ENCODE measurements at regions not wholly inside any gene's neighbourhood (a gene's known extent, or its start where the extent isn't known, plus 50 kb on each side); places are given as distances from the start of the nearest gene placed in this dataset.

DNA sequence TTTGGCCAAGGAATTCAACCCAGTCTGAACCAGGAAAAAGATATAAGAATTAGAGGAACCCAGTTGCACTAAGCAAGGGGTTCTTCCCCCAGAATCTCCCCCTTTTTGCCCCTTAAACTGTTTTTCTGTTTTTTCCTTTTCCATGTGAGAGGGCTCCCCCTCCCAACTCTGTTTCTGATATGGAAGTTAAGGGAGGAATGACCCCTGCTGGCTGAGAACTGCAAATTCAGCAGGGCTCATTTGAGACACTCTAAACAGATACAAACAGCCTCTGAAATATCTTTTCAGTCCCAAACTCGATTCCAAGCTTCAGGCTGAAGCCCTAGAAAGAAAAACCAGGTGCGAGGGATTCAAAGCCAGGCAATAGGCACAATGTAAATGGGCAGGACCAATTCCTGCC lies 132.7 kb downstream of the SLC41A2 start:
- no peaks in the 10 kb centered on the region for H3K4me1 Mint-ChIP-seq (ENCODE audit: low read depth)
- peaks cover 3% of the 10 kb centered on the region for H3K36me3 Mint-ChIP-seq (ENCODE audit: low read depth)
- H3K27me3 Mint-ChIP-seq (ENCODE audit: low read depth) = no peaks in the 10 kb centered on the region
- ATAC-seq (no peak), DNase-seq (no peak)
- peaks cover 14% of the 10 kb centered on the region for H3K9me3 Mint-ChIP-seq (ENCODE audit: insufficient read depth)
- CTCF ChIA-PET = interaction anchor here (1.0 kb wide), 1 partner anchor 10 kb away, joined by 3 read pairs; no protein-coding TSS in a partner anchor
- POLR2A ChIA-PET = no interaction called here
- H3K4me3 Mint-ChIP-seq = no peak overlapping the region
- H3K27ac Mint-ChIP-seq = no peak overlapping the region

DNA sequence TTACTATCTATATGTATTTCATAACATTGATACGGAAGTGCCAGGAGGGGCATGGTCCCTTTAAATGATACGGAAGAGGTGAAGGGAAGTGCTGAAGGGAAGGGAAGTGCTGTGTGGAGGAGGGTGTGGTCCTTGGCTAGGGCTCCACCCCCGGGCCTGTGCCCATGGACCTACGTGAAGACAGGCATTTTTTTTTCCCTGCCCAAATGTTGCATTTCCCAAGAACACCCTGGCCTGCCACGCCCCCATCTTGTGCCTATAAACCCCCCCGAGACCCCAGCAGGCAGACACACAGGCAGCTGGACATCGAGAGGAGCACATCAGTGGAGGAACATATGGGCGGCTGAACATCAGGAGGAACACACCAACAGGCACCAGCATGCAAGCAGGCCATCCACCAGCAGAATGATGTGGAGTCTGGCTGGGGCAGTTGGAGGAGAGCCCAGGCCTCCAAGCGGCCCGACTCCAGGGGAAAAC lies 134.1 kb downstream of the SLC41A2 start:
- ChIA-PET POLR2A (no interaction called here), CTCF (interaction anchor here (1.2 to 2.0 kb wide), 2 partner anchors 10 to 442 kb away, joined by 6 to 8 read pairs; no protein-coding TSS in a partner anchor)
- DNase-seq (no peak), ATAC-seq (no peak)
- peaks cover 14% of the 10 kb centered on the region for H3K9me3 Mint-ChIP-seq (ENCODE audit: insufficient read depth)
- H3K36me3 Mint-ChIP-seq (ENCODE audit: low read depth) = peaks cover 3% of the 10 kb centered on the region
- H3K27me3 Mint-ChIP-seq (ENCODE audit: low read depth) = no peaks in the 10 kb centered on the region
- no peak overlapping the region for H3K4me3 Mint-ChIP-seq
- H3K27ac Mint-ChIP-seq = no peak overlapping the region
- no peaks in the 10 kb centered on the region for H3K4me1 Mint-ChIP-seq (ENCODE audit: low read depth)

DNA sequence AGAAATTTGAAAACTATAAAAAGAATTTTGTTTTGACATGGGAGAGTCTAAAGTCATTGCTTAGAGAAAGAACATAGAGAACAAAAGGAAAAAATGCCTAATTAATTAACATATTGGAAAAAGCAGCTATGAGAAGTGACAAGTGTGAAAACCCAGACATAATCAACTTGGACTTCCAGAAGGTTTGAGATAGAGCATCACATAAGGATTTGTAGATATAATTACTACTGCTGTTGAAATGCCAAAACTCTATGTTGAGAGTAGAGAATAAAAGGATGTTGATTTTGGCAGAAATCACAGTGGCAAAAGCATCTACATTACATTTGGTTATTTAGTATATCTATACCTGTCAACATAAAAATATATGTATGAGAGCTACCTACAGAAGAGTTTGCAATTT lies 135.1 kb downstream of the SLC41A2 start:
- DNase-seq (no peak), ATAC-seq (no peak)
- peaks cover 14% of the 10 kb centered on the region for H3K9me3 Mint-ChIP-seq (ENCODE audit: insufficient read depth)
- no peaks in the 10 kb centered on the region for H3K27me3 Mint-ChIP-seq (ENCODE audit: low read depth)
- no peaks in the 10 kb centered on the region for H3K4me1 Mint-ChIP-seq (ENCODE audit: low read depth)
- CTCF ChIA-PET = interaction anchor here (1.2 to 2.0 kb wide), 2 partner anchors 11 to 441 kb away, joined by 6 to 8 read pairs; no protein-coding TSS in a partner anchor
- no peak overlapping the region for H3K4me3 Mint-ChIP-seq
- POLR2A ChIA-PET = interaction anchor here (0.7 kb wide), 1 partner anchor 81 kb away, joined by 3 read pairs; no protein-coding TSS in a partner anchor
- peaks cover 3% of the 10 kb centered on the region for H3K36me3 Mint-ChIP-seq (ENCODE audit: low read depth)
- no peak overlapping the region for H3K27ac Mint-ChIP-seq

DNA sequence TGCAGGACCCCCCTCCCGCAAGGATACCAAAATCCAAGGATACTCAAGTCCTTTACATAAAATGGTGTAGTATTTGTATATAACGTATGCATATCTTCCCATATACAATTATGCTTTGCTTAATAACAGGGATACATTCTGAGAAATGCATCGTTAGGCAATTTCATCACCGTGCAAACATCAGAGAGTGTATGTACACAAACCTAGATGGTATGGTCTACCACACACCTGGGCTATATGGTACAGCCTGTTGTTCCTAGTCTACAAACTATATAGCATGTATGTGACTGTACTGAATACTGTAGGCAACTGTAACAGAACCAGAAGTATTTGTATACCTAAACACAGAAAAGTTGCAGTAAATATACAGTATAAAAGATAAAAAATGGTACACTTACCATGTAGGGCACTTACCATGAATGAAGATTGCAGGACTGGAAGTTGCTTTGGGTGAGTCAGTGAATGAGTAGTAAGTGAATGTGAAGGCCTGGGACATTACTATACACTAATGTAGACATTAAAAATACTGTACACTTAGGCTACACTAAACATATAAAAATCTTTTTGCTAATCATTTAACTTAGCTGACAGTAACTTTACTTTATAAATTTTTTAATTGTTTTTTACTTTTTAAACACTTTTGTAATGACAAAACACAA lies 141.1 kb downstream of the SLC41A2 start:
- H3K27me3 Mint-ChIP-seq (ENCODE audit: low read depth) = peaks cover 7% of the 10 kb centered on the region
- ATAC-seq = no peak
- H3K27ac Mint-ChIP-seq = no peak overlapping the region
- ChIA-PET POLR2A (no interaction called here), CTCF (no interaction called here)
- no peaks in the 10 kb centered on the region for H3K36me3 Mint-ChIP-seq (ENCODE audit: low read depth)
- DNase-seq = no peak
- no peak overlapping the region for H3K4me3 Mint-ChIP-seq
- H3K4me1 Mint-ChIP-seq (ENCODE audit: low read depth) = no peaks in the 10 kb centered on the region
- no peaks in the 10 kb centered on the region for H3K9me3 Mint-ChIP-seq (ENCODE audit: insufficient read depth)

- ChIA-PET POLR2A (no interaction called here), CTCF (interaction anchor here (1.5 kb wide), 1 partner anchor 434 kb away, joined by 5 read pairs; no protein-coding TSS in a partner anchor)
- Mint-ChIP-seq H3K27me3 (ENCODE audit: low read depth) (peaks cover 7% of the 10 kb centered on the region), H3K36me3 (ENCODE audit: low read depth) (no peaks in the 10 kb centered on the region), H3K27ac (no peak overlapping the region), H3K4me1 (ENCODE audit: low read depth) (no peaks in the 10 kb centered on the region), H3K9me3 (ENCODE audit: insufficient read depth) (no peaks in the 10 kb centered on the region), H3K4me3 (no peak overlapping the region)
- ATAC-seq = no peak
- DNase-seq = no peak
Measured at GRCh38 chr12:104815935-104816334, 142.2 kb downstream of the SLC41A2 start.

- Mint-ChIP-seq H3K36me3 (ENCODE audit: low read depth) (no peaks in the 10 kb centered on the region), H3K4me1 (ENCODE audit: low read depth) (no peaks in the 10 kb centered on the region), H3K27me3 (ENCODE audit: low read depth) (peaks cover 7% of the 10 kb centered on the region), H3K9me3 (ENCODE audit: insufficient read depth) (no peaks in the 10 kb centered on the region), H3K4me3 (no peak overlapping the region), H3K27ac (no peak overlapping the region)
- ATAC-seq = no peak
- ChIA-PET CTCF (interaction anchor here (0.6 to 1.5 kb wide), 3 partner anchors 13 to 433 kb away, joined by 3 to 5 read pairs (median 3); no protein-coding TSS in a partner anchor), POLR2A (no interaction called here)
- DNase-seq = no peak
Measured at GRCh38 chr12:104814944-104815343, 143.1 kb downstream of the SLC41A2 start.

All from activated CD8-positive, alpha-beta T cell treated with anti-CD3 and anti-CD28 coated beads, Interleukin-2, amount 10 ng/mL, durations not matched to agents 7 days and 5 days (primary cell).